ENCODE measurements at regions not wholly inside any gene's neighbourhood (a gene's known extent, or its start where the extent isn't known, plus 50 kb on each side); places are given as distances from the start of the nearest gene placed in this dataset.
"Not testable (repeated sequence)": the region's sequence is repeated elsewhere in the genome, so short reads cannot be mapped to it uniquely, and the experiment has no call there.

DNA sequence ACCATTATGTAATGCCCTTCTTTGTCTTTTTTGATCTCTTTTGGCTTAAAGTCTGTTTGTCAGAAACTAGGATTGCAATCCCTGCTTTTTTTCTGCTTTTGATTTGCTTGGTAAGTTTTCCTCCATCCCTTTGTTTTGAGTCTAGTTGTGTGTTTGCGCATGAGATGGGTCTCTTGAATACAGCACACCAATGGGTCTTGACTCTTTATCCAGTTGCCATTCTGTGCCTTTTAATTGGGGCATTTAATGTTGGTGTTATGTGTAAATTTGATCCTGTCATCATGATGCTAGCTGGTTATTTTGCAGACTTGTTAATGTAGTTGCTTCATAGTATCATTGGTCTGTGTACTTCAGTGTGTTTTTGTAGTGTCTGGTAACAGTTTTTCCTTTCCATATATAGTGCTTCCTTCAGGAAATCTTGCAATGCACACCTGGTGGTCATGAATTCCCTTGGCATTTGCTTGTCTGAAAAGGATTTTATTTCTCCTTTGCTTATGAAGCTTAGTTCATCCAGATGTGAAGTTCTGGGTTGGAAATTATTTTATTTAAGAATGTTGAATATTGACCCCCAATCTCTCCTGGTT, 416.9 kb downstream of the SPRY2 start:
- TF ChIP-seq ZNF274 (IDR thresholded peaks at IDR 0.05; ENCODE audit: low read depth, low read length); YY1 (IDR thresholded peaks at IDR 0.05; ENCODE audit: insufficient read depth, insufficient read length): not testable (repeated sequence)
